NCI-H1694 treated with DMSO at 0.1 percent for 48 hours (cell line): ENCODE measurements at regions not wholly inside any gene's neighbourhood (a gene's known extent, or its start where the extent isn't known, plus 50 kb on each side); places are given as distances from the start of the nearest gene placed in this dataset.

ENCODE experiments used
- DNase-seq: peaks from one replicate; lab custom pipeline; 2025; lab: John Stamatoyannopoulos, UW

- no peak for DNase-seq
These were observed 82.6 kb upstream of the DHX15 start for GRCh38 chr4:24666816-24667477.

GRCh38 chr4:24668956-24669355 is 84.6 kb upstream of the DHX15 start:
- no peak for DNase-seq

- DNase-seq = no peak
These were observed 85.4 kb upstream of the DHX15 start for GRCh38 chr4:24669751-24670150.

- DNase-seq = no peak
These were observed 87.5 kb upstream of the DHX15 start for GRCh38 chr4:24671849-24672248.

- no peak for DNase-seq
These were observed 88.5 kb upstream of the DHX15 start for GRCh38 chr4:24672880-24673279.

GRCh38 chr4:24674279-24674678 is 89.9 kb upstream of the DHX15 start:
- no peak for DNase-seq

GRCh38 chr4:24675721-24676389 is 91.5 kb upstream of the DHX15 start:
- no peak for DNase-seq

GRCh38 chr4:24677909-24678308 is 93.6 kb upstream of the DHX15 start:
- no peak for DNase-seq

- no peak for DNase-seq
These were observed 96.5 kb upstream of the DHX15 start for GRCh38 chr4:24680746-24681448.

- DNase-seq = no peak
These were observed 98.8 kb upstream of the DHX15 start for GRCh38 chr4:24683116-24683515.

GRCh38 chr4:24686866-24687692 is 102.7 kb upstream of the DHX15 start:
- DNase-seq = no peak

- DNase-seq = no peak
These were observed 104.1 kb upstream of the DHX15 start for GRCh38 chr4:24688453-24688852.

GRCh38 chr4:24689212-24689611 is 104.9 kb upstream of the DHX15 start:
- DNase-seq = no peak

- no peak for DNase-seq
These were observed 104.9 kb upstream of the SOD3 start for GRCh38 chr4:24690436-24690835.

GRCh38 chr4:24693636-24694035 is 101.7 kb upstream of the SOD3 start:
- DNase-seq = no peak

- no peak for DNase-seq
These were observed 95.3 kb upstream of the SOD3 start for GRCh38 chr4:24700118-24700517.

GRCh38 chr4:24701683-24702082 is 93.7 kb upstream of the SOD3 start:
- DNase-seq = no peak

GRCh38 chr4:24702281-24702680 is 93.1 kb upstream of the SOD3 start:
- DNase-seq = no peak

- no peak for DNase-seq
These were observed 92.1 kb upstream of the SOD3 start for GRCh38 chr4:24703298-24703697.

GRCh38 chr4:24704149-24704548 is 91.2 kb upstream of the SOD3 start:
- DNase-seq = no peak

GRCh38 chr4:24705016-24705753 is 90.2 kb upstream of the SOD3 start:
- DNase-seq = no peak

- DNase-seq = no peak
These were observed 81.8 kb upstream of the SOD3 start for GRCh38 chr4:24713604-24714003.
